Fibroblast of mammary gland (primary cell): ENCODE measurements at regions not wholly inside any gene's neighbourhood (a gene's known extent, or its start where the extent isn't known, plus 50 kb on each side); places are given as distances from the start of the nearest gene placed in this dataset.
"Not testable (repeated sequence)": the region's sequence is repeated elsewhere in the genome, so short reads cannot be mapped to it uniquely, and the experiment has no call there.

ENCODE experiments used
- DNase-seq: peaks from one replicate; pipeline ENCODE4 v3.0.0-alpha.2; 2010; ENCODE audit warnings: low read depth
- H3K4me3 ChIP-seq: 2 replicates; pipeline ENCODE4 v1.5.1; 2011; ENCODE audit warnings: low read depth, mild to moderate bottlenecking, low read length, moderate library complexity; ENCODE audit not compliant: control insufficient read depth
- TF ChIP-seq, protein P1 (sequence below): conservative IDR thresholded peaks from 2 replicates; pipeline ENCODE4 v1.5.1; 2011; ENCODE audit warnings: low read depth, low read length, inconsistent platforms; ENCODE audit not compliant: control insufficient read depth, insufficient read depth

DNA sequence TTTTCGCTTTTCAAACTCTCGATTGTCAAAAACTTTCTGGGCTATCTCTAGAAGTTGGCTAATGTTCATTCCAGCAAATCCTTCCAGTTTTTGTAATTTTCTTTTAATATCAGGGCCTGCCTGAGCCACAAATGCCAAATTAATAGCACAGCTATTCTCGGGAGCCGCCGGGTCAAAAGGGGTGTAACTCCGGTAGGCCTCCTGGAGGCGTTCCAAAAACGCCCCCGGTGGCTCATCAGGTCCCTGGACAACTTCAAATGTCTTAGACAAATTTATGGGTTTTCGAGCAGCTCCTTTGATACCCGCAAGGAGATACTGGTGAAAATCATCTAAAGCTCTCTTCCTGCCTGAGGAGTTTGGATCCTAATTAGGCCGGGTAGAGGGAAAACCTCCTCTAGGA, 117.9 kb upstream of the PZP start:
- H3K4me3 ChIP-seq, result no peak overlapping the region
- no peak for DNase-seq
- TF ChIP-seq, protein P1, sequence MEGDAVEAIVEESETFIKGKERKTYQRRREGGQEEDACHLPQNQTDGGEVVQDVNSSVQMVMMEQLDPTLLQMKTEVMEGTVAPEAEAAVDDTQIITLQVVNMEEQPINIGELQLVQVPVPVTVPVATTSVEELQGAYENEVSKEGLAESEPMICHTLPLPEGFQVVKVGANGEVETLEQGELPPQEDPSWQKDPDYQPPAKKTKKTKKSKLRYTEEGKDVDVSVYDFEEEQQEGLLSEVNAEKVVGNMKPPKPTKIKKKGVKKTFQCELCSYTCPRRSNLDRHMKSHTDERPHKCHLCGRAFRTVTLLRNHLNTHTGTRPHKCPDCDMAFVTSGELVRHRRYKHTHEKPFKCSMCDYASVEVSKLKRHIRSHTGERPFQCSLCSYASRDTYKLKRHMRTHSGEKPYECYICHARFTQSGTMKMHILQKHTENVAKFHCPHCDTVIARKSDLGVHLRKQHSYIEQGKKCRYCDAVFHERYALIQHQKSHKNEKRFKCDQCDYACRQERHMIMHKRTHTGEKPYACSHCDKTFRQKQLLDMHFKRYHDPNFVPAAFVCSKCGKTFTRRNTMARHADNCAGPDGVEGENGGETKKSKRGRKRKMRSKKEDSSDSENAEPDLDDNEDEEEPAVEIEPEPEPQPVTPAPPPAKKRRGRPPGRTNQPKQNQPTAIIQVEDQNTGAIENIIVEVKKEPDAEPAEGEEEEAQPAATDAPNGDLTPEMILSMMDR, result no peak

DNA sequence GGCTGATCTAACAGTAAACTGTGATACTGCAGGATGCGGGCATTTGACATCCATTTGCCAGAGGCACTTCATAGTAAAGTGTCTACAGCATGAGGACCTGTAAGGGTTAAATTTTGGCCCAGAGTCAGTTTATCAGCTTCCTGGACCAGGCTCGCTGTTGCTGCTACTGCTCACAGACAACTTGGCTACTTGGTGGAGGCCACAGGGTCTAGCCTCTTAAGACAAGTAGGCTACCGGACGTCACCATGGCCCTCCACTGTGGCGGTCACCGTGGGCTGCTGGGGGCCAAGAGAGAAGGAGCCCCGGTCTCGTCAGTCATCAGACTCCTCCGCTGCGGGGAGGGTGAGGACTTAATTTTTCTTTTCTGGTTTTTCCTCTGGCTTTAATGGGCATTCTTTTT, 117.3 kb upstream of the PZP start:
- TF ChIP-seq, protein P1, result no peak
- DNase-seq, result no peak
- H3K4me3 ChIP-seq, result no peak overlapping the region

DNA sequence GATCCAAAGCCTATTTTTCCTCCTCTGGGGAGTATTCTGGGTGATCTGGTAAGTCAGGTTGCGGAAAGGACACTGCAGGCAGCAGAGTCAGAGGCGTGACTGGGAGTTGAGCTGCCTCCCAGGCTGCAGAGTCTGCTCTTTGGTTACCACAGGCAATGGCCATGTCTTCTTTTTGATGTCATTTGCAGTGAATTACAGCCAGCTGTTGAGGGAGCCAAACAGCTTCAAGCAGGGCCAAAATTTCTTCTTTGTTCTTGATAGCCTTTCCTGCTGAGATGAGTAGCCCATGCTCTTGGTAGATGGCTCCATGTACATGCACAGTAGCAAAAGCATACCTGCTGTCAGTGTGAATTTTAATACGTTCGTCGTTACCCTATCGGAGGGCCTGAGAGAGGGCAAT, 116.6 kb upstream of the PZP start:
- DNase-seq, result no peak
- TF ChIP-seq, protein P1, result no peak
- H3K4me3 ChIP-seq, result no peak overlapping the region

DNA sequence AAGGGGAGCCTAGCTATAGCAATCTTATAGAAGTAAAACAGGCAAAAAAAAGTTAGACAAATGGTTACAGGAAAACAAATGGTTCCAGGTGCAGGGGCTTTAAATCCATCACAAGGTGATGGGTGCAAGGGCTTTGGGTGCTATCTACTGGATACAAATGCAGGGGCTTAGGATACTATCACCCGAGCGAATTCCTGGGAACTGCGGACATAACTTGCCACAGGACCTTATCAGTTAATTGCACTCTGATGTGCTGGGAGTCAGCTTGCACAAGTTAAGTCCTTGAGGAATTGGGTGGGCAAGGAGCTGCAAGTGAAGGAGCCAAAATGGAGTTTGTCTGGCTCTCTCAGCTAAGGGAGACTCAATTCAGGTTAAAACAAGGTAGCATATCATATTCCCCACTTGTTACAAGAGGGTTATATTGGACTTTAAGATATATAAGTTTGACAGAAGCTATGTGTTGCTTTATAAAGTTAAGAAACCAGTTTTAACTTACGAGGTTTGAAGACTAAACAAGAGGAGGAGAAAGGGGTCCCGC, 115.0 kb upstream of the PZP start:
- TF ChIP-seq, protein P1, result no peak
- DNase-seq, result no peak
- H3K4me3 ChIP-seq, result no peak overlapping the region

DNA sequence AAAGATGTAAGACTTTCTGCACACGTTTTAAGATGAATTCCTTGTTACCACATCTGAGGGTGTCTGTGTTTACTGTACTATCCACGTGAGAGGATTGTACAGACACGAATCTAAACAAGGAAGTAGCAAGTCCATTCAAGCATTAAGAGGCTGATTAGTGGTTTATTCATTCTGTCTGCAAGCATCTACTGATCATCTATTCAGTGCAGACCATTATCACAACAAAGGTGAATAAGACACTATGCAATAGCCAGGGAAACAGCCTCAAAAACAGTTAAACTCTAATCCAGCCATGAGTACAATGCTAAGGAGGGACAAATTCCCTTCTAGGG, 111.6 kb upstream of the PZP start:
- TF ChIP-seq, protein P1, result no peak
- no peak for DNase-seq
- no peak overlapping the region for H3K4me3 ChIP-seq

DNA sequence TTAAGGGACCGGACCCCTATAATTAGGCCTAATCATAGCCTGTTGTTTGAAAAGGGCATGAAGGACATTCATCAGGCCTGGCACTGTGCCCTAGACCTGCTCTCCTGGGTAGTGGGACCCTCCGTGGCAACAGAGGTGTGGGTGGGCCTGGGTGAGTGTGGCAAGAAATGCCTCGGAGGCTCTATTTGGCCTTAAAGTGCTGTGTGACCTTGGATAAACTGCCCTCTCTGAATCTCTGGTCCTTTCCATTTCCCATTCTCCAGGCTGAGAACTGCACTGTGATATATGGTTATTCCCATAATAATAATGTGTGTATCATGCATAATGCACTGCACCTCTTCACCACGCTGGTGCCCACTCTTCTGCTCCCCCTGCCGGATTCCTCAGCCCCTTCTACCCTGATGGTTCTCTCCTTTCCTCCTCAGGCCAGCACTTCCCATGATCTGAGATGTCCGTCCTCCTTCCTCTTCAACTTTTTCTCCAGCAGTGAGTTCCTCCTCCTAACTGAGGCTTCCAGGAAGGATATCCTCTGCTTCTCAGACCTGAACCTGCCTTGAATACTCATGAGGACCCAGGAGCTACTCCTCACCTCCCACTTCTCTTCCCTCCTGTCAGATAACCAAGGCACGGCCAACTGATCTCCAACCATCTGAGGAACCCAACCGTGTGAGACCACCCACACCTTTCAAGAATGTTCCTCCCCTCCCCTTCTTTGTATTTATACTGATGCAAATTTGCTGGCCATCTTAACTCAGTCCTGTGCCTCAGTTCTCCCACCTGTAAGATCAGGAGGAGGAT, 111.0 kb upstream of the PZP start:
- H3K4me3 ChIP-seq, result no peak overlapping the region
- TF ChIP-seq, protein P1, result no peak
- DNase-seq, result no peak

DNA sequence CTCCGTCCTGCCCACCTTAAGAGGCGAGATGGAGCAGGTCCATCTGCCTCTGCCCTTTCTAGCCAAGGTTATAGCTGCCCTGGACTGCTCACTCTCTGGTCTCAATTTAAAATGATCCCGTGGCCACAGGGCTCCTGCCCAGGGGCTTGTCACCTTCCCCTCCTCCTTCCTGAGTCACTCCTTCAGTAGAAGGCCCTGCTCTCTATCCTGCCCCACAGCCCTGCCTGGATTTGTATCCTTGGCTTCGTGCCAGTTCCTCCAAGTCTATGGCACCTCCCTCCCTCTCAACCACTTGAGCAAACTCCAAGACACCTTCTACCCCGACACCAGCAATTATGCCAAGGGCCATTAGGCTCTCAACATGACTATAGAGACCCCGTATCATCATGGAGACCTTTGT, 105.3 kb upstream of the PZP start:
- H3K4me3 ChIP-seq, DNase-seq: not testable (repeated sequence)

DNA sequence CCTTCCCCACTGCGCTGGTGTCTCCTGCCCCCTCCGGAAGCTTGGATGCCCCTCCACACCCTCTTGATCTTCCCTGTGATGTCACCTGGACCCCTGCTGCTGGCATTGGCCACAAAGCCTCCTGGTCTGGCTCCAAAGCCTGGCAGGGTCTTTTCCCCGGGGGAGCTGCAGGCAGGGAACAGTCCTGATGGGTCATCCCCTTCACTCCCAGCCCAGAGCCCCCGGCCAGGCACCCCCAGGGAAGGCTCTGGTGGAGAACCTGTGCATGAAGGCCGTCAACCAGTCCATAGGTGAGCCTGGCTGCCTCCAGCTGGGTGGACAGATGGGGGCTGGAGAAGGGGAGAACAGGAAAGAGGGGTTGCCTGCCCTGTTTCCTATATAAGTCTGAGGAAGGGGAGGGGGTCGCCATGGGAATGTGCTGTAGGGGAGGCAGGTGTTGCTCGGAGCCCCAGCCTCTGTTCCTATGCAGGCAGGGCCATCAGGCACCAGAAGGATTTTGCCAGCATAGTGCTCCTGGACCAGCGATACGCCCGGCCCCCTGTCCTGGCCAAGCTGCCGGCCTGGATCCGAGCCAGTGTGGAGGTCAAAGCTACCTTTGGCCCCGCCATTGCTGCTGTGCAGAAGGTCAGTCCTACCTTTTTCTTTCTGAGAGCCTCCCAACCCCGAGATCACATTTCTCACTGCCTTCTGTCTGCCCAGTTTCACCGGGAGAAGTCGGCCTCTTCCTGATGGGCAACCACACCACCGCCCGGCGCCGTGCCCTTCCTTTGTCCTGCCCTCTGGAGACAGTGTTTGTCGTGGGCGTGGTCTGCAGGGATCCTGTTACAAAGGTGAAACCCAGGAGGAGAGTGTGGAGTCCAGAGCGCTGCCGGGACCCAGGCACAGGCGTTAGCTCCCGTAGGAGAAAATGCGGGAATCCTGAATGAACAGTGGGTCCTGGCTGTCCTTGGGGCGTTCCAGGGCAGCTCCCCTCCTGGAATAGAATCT, 104.5 kb upstream of the PZP start:
- not testable (repeated sequence) for H3K4me3 ChIP-seq, DNase-seq

DNA sequence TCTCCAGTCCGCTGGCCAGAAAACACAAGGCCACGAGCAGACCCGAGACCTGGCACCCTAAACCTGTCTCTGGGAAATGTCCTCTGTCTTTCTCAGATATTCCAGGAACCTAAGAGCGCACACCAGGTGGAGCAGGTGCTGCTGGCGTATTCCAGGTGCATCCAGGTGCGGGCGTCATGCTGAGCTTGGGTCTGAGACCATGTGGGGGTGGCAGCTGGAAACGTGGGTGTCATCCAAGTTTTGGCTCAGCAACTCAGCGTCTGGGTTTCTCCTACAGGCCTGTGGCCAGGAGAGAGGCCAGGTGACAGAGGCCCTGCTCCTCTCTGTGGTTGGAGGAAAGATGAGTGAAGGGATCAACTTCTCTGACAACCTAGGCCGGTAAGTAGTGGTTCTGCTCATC, 103.3 kb upstream of the PZP start:
- not testable (repeated sequence) for DNase-seq, H3K4me3 ChIP-seq

DNA sequence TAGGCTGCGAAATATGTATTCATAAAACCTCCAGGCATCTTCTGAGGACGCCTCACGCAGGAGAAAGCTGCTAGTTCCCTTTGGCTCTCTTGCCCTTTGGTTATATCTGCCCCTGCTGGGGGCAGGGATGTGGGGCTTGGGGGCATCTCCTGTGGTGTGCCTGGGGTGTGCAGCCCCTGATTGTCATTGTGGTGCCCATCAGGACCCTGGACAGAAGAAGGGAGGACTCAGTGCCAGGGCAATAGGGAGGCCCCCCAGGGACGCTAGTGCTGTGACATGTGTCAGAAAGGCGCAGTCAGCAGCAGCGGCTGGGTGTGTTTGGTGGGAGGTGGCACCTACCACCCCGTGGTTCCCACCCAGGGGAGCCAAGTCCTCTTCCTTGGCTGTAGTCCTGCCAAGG, 102.5 kb upstream of the PZP start:
- DNase-seq, result not testable (repeated sequence)

More for the DNA sequence above, 102.5 kb upstream of the PZP start:
- H3K4me3 ChIP-seq, result not testable (repeated sequence)
